Jurkat, Clone E6-1 (cell line): ENCODE measurements at regions not wholly inside any gene's neighbourhood (a gene's known extent, or its start where the extent isn't known, plus 50 kb on each side); places are given as distances from the start of the nearest gene placed in this dataset.
A peak's percentile ranks its signal among the peaks of the same experiment; 100 is the strongest.
"Not testable (repeated sequence)": the region's sequence is repeated elsewhere in the genome, so short reads cannot be mapped to it uniquely, and the experiment has no call there.

Source experiments
- DNase-seq: peaks from one replicate; pipeline ENCODE4 v3.0.0-alpha.2; 2011; ENCODE audit warnings: low read depth, low spot score
- H3K4me3 ChIP-seq: 2 replicates; pipeline ENCODE4 v1.5.1; 2011; ENCODE audit warnings: mild to moderate bottlenecking, low read length, control low read depth, moderate library complexity

DNA sequence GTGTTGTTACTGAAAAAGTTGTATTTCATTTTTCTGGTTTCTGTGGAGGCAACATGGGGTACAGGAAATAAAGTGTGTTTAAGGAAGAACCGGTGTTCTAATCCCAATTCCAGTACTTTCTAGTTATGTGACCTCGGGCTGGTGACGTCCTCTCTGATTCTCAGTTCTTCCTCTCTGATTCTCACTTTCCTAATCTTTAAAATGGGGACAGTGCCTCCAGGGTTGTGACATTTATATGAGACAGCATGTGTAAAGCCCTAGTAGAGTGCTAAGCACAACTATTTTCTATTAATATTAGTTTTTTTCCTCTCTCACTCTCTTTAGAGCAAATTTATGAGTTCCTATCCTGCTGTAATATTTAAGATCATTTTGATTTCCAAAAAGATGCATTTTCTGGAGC lies 50.9 kb upstream of the PTPDC1 start:
- no peak overlapping the region for H3K4me3 ChIP-seq
- no peak for DNase-seq

DNA sequence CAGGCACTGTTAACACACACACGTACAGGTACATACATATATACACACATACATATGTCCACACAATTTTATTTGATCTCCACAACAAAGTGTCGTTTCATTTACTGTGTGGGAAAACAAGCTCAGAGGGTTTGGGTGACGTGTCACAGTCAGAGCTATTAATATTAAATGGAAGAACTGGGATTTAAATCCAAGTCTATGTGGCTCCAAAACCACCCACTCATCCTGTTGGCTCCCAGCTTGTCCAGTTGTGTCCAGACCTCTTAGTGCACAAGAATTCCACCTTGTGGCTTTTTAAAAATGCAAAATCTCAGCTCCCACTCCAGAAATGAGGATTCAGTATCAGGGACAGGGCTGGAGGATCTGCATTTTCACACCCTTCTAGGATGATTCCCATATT lies 52.3 kb upstream of the PTPDC1 start:
- no peak overlapping the region for H3K4me3 ChIP-seq
- DNase-seq: no peak

DNA sequence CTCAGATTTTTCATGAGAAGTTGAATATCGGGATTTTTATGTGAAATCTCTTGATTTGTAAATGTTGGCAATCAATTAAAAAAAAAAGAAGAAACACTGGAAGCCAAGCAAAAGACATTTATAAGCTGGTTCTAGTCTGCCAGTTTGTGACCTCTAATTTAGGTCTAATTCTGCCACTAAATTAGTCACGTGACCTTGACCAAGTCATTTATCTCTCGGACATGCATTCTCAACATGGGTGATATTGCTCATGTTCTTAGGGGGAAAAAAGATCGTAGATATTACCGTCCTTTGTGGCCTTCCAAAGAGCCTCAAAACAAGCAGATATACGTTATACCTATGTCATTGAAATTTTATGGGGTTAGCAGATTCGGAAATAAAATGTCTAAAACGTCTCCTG lies 52.9 kb upstream of the PTPDC1 start:
- DNase-seq: no peak
- H3K4me3 ChIP-seq: peak overlapping the region; percentile 83

DNA sequence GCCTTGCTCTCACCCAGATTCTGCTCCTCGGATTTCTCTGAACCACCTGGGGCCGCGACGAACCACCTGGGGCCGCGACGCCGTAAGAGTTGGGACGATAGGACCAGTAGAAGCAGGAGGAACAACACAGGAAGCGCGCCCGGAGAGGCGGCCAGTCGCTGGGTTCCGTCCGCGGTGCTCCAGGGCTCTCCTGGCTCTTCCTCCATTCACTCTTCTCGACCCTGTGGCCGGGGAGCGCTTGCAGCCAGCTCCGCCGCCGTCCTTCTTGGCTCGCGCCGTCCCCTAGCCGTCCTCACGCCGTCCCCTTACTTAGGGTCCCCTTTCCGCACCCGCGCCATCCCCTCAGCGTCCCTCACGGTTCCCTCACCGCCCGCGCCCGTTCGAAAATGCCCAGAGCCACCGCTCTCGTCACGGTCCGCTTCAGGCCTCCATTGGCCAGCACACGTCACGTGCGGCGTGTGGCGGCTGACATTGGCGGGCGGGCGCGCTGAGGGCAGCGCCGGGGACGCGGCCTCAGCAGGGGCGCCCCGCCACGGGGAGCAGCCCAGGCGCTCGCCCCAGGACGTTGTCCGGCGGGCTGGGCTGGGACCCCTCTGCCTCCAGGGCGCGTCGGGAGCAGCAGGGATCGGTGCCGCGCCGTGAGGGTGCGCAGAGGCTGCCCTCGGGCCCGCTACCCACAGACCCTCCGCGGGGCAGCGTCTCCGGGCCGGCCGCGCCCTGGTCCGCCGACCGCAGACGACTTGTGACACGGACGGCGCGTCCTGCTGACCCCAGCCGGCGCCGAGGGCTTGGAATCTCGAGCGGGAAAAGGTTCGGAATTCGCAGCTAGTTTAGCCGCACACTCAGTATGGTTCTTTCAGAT lies 53.7 kb upstream of the PTPDC1 start:
- H3K4me3 ChIP-seq: peak overlapping the region; percentile 83
- DNase-seq: peak; percentile 71

DNA sequence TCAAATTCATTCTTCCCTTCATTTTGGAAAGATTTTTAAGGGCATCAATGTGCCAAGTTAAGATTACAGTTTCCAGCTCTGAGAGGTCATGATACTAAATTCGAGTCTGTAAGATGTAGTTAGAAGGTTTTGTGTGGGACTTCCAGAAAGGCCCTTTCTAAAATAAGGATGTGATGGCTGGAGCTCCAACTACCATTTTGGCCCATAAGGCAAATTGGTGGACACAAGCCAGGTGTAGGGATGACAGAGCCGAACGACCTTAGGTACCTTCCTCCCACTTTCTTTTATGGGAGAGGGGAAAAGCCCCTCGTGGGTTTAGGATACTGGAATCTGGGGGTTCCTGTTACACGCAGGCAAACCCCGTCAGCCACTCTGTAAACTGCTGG lies 54.3 kb upstream of the PTPDC1 start:
- peak overlapping the region; percentile 83 for H3K4me3 ChIP-seq
- no peak for DNase-seq

DNA sequence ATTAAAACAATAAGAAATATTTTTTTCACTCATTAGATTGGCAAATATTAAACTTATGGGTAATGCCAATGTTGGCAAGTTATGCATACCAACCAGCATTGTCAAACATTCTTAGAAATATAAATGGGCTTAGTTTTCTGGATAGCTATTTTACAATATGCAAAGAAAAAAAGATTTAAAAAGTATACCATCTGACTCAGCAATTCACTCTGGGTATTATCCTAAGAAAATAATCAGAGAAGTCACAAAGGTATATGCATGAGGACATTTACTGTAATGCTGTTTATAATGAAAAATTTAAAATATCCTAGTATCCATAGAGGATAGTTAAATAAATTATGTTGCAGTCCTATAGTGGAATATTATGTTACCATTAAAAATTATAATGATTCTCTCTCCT lies 57.4 kb upstream of the PTPDC1 start:
- DNase-seq: no peak
- H3K4me3 ChIP-seq: no peak overlapping the region

DNA sequence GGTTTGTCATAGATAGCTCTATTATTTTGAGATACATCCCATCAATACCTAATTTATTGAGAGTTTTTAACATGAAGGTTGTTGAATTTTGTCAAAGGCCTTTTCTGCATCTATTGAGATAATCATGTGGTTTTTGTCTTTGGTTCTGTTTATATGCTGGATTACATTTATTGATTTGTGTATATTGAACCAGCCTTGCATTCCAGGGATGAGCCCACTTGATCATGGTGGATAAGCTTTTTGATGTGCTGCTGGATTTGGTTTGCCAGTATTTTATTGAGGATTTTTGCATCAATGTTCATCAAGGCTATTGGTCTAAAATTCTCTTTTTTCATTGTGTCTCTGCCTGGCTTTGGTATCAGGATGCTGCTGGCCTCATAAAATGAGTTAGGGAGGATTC lies 61.8 kb upstream of the PTPDC1 start:
- DNase-seq: not testable (repeated sequence)

DNA sequence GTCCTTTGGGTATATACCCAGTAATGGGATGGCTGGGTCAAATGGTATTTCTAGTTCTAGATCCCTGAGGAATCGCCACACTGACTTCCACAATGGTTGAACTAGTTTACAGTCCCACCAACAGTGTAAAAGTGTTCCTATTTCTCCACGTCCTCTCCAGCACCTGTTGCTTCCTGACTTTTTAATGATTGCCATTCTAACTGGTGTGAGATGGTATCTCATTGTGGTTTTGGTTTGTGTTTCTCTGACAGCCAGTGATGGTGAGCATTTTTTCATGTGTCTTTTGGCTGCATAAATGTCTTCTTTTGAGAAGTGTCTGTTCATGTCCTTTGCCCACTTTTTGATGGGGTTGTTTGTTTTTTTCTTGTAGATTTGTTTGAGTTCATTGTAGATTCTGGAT lies 63.4 kb upstream of the PTPDC1 start:
- DNase-seq, H3K4me3 ChIP-seq: not testable (repeated sequence)

More for the DNA sequence above, 61.8 kb upstream of the PTPDC1 start:
- H3K4me3 ChIP-seq: not testable (repeated sequence)

DNA sequence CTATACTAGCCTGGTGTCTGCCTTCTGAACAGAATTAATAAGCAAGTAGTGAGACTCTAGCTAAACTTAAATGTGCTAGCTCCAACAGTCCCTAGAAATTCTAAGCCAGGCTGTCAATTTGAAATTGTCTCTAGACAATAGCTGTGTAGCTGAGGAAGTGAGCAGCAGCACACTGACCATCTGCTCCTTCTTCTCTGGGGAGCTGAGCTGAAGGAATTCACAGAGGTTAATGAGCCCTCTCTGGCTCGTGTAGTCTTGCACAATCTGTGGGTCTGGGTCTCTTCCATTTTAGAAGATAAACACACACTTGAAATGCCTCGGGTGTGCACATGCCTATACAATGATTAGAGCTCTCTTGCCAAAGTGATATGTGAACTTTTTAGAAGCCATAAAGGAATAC lies 63.5 kb upstream of the BARX1 start:
- no peak overlapping the region for H3K4me3 ChIP-seq
- DNase-seq: no peak

DNA sequence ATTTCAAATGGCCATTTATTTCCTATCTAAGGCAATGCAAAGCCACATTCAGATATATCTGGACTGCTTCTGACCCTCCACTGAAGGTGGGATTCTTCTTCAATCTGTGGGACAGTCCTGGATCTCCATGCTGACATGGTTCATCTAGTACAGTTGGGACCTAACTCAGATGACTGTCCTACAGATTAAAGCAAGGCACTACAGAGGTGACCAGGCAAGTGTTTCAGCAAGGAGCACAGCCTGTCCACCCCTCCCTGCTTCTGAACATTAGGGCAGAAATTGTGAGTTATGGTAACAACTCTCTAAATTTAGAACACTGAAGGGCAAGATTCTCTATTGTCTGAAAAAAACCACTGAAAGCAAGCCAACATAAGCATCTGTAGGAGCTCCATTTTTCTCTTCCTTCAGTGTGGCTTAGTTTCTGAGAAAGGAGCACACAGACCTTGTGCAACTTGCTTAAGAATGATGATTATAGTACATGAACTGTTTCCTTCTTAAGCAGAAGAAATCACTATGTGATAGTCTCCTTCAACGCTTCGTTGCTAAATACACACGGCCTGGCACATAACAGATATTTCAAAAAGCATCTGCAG lies 62.9 kb upstream of the BARX1 start:
- no peak for DNase-seq
- no peak overlapping the region for H3K4me3 ChIP-seq

DNA sequence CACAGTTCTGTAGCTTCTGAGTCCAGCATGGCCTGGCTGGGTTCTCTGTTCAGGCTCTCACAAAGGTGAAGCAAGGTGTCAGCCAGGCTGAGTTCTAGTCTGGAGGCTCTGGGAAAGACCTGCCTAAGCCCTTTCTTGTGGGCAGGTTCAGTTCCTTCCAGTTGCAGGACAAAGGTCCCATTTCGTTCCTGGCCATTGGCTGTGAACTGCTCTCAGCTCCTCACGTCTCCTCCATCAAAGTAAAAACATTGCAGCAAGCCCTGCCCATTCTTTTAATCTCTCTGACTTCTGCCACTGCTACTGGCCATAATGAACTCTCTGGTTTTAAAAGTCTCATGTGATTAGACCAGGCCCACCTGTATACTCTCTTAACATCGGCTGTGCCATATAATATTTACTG lies 61.6 kb upstream of the BARX1 start:
- DNase-seq: no peak
- no peak overlapping the region for H3K4me3 ChIP-seq

DNA sequence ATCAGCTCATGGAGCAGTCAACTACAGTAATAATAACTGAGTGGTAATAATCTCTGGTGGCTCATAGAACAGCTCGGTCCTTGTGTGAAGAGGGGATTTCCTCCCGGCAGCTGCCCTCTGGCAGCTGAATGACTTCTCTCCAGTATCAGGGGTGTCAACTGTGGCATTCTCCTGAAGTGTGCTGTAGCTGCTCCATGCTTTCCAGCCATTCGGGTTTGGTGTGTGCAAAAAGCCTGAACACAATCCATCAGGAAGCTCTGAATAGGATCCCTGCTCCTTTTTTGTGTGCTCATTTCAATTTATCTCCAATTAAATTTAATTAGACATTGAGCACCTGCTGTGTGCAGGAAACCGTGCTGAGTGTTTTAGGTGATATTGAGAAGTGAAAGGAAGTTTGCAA lies 59.8 kb upstream of the BARX1 start:
- no peak for DNase-seq
- H3K4me3 ChIP-seq: no peak overlapping the region

DNA sequence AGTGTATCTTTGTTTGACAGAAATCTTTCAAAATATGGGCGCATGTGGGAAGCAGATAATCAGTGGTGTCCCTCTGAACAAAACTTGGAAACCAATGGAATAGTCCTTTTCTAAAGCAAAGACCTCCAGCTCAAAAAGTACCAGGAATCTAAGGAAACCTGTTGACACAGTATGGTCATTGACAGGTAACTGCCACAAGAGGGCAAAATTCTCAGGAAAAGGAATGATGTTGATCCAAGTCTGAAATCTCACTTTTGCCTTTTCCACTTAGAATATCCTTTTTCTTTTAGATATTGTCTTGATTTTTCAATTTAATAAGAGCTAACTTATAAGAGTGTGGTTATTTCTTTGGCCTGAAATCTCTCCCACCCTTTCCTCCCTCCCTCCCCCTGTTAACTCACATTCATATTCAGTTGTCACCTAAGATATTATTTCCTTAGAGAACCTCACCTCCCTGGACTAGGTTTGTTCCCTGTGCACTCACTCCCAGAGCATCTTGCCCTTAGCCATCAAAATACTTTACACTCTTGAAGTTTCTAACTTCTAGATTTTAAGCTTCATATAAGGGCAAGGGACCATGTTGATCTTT lies 59.0 kb upstream of the BARX1 start:
- DNase-seq: no peak
- no peak overlapping the region for H3K4me3 ChIP-seq

DNA sequence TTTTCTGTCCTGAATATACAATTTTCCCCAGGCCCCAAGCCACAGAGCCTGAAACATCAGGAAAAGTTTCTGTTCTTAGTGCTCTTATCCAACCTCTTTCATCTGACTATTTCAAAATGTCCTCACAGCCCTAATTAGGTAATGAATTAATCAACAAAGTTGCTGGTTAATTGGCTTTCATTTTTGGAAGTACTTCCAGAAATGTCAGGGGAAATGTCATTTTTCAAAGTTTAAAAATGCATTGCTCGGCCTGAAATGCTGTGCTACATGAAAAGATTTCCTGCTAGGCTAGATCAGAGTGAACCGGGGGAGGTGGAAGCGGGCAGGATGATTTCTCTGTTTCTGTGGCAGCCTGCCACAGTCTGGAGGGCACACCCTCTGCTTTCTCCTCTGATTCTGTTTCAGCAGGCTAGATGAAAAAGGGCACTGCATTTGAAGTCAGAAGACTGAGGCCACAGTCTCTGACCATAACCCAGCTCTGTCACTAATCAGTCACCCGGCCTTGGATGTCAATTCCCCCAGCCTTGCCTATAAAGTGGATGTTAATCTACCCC lies 55.9 kb upstream of the BARX1 start:
- peak; percentile 35 for DNase-seq
- no peak overlapping the region for H3K4me3 ChIP-seq

DNA sequence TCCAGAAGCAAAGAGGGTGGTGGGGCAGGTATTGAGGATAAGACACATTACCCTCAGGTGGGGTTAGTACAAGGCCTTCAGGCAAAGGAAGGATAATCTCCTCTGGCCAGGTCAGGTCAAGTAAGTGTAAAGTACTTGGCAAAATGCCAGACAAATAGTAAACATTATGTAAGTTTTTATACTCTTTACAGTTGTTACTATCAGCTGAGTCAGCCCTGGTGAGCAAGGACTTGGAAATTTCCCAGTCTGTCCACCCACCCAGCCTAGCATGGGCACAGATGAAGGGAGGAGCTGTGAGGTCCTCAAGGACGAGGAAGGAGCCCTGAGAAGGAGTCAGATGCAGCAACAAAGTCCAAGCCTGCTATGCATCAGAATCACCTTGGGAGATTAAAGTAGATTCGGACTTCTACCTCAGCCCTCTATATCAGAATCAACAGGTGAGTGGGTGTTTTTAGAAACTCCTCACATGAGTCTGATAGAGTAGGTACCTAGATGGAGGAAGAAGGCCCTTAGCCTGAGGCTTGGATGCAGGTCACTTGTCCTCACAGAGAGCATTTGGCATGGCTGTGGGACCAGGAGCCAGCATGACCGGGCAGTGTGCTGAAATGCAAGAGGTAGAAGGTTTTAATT lies 50.2 kb upstream of the BARX1 start:
- DNase-seq: no peak

More for the DNA sequence above, 50.2 kb upstream of the BARX1 start:
- no peak overlapping the region for H3K4me3 ChIP-seq
